Lung (tissue), 11 donors: ENCODE measurements at regions not wholly inside any gene's neighbourhood (a gene's known extent, or its start where the extent isn't known, plus 50 kb on each side); places are given as distances from the start of the nearest gene placed in this dataset.
A peak's percentile ranks its signal among the peaks of the same experiment; 100 is the strongest.

Source experiments
- ATAC-seq: fragments of 200-7000 bp; cut with Tn5 transposase; one replicate; pipeline ENCODE4 v1.9.1; 2020; ENCODE audit warnings: moderate number of reproducible peaks; ENCODE audit not compliant: insufficient read depth, low FRiP score
- DNase-seq, 3 donors: peaks; one replicate each; pipeline ENCODE4 v3.0.0-alpha.2; 2013 to 2017
- H3K27ac ChIP-seq, 2 donors: one replicate each; pipeline ENCODE4 v1.5.1; 2013; ENCODE audit warnings: mild to moderate bottlenecking in 2 of 2, moderate library complexity in 2 of 2, control low read depth in 1 of 2, inconsistent platforms in 1 of 2, low read depth in 1 of 2, low read length in 1 of 2
- H3K27me3 ChIP-seq, 3 donors: one replicate each; pipeline ENCODE4 v1.5.1; 2013; ENCODE audit warnings: low read length in 2 of 3; ENCODE audit not compliant: control insufficient read depth in 3 of 3, insufficient read depth in 3 of 3
- H3K36me3 ChIP-seq, 4 donors: one replicate each; pipeline ENCODE4 v1.5.1; 2013; ENCODE audit warnings: low read length in 4 of 4, mild to moderate bottlenecking in 1 of 4, moderate library complexity in 1 of 4; ENCODE audit not compliant: control insufficient read depth in 4 of 4, insufficient read depth in 4 of 4
- H3K4me1 ChIP-seq, 5 donors: one replicate each; pipeline ENCODE4 v1.5.1; 2013; ENCODE audit warnings: low read length in 5 of 5, mild to moderate bottlenecking in 2 of 5, moderate library complexity in 1 of 5; ENCODE audit not compliant: control insufficient read depth in 5 of 5, insufficient read depth in 5 of 5
- H3K4me3 ChIP-seq: one replicate; pipeline ENCODE4 v1.5.1; 2013; ENCODE audit warnings: mild to moderate bottlenecking, control low read depth, moderate library complexity
- H3K9ac ChIP-seq, 2 donors: one replicate each; pipeline ENCODE4 v1.5.1; 2013; ENCODE audit warnings: low read length in 2 of 2, control low read depth in 1 of 2; ENCODE audit not compliant: insufficient read depth in 1 of 2
- H3K9me3 ChIP-seq, 4 donors: one replicate each; pipeline ENCODE4 v1.5.1; 2013; ENCODE audit warnings: low read length in 3 of 4, mild to moderate bottlenecking in 1 of 4, moderate library complexity in 1 of 4; ENCODE audit not compliant: control insufficient read depth in 4 of 4, insufficient read depth in 3 of 4
- CTCF ChIP-seq: IDR thresholded peaks from 2 replicates; pipeline ENCODE4 v1.5.1; 2012; ENCODE audit warnings: mild to moderate bottlenecking; ENCODE audit errors: control extremely low read depth, extremely low read depth
- WGBS, 2 donors: extraction: QIAGEN DNeasy Blood & Tissue Kit; methylation state at CpG; one replicate each; pipeline ENCODE4 v1.1.7; 2013; 5-methylcytosine and 5-hydroxymethylcytosine counted together
- donor health status: control.
- donor health status: control.
- donor health status: Bipolar disorder and iron deficiency.
- donor health status: healthy.
- donor health status: DM: yes; HTN: yes; CAD: no.

DNA sequence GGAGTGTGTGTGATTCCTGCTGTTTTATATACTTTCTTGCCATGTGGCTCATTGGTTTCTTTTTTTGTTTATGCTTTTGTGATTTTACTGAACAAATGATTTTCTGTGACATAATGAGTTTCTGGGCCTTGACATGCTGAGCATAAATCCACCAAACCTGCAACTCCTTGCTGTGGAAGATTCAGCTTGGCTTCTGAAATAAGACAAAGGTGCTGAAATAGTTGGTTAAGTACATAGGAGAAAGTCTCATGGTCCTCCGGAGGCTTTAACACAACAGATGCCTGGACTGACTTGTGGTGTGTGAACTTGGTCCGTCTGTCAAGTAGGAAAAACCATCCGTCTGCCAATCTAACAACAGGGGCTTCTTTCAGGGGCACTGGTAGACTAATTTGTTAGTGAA lies 315.3 kb upstream of the CXCR4 start:
- Histone ChIP-seq H3K9me3 (no peaks in the 10 kb centered on the region), H3K4me1 (peaks cover 0 to 3% (median 0%) of the 10 kb centered on the region in 5 donors), H3K36me3 (no peaks in the 10 kb centered on the region), H3K9ac (no peak overlapping the region), H3K27me3 (no peaks in the 10 kb centered on the region), H3K27ac (no peak overlapping the region), H3K4me3 (no peak overlapping the region)
- whole genome bisulfite sequencing, 2 donors: 89 to 94% methylated on average over 3 of the region's 3 CpGs
- DNase-seq: no peak
- ATAC-seq: no peak
- TF ChIP-seq CTCF: no peak

GRCh38 chr2:136424112-136424511 lies 306.2 kb upstream of the CXCR4 start:
- Histone ChIP-seq H3K4me3 (no peak overlapping the region), H3K27ac (no peak overlapping the region), H3K9me3 (no peaks in the 10 kb centered on the region), H3K9ac (no peak overlapping the region), H3K36me3 (no peaks in the 10 kb centered on the region), H3K27me3 (peaks cover 0 to 14% (median 11%) of the 10 kb centered on the region in 3 donors), H3K4me1 (peaks cover 0 to 3% (median 0%) of the 10 kb centered on the region in 5 donors)
- ATAC-seq (no peak), DNase-seq (no peak)
- 62 to 63% methylated on average over 7 of the region's 7 CpGs for WGBS, 2 donors
- TF ChIP-seq CTCF: no peak

DNA sequence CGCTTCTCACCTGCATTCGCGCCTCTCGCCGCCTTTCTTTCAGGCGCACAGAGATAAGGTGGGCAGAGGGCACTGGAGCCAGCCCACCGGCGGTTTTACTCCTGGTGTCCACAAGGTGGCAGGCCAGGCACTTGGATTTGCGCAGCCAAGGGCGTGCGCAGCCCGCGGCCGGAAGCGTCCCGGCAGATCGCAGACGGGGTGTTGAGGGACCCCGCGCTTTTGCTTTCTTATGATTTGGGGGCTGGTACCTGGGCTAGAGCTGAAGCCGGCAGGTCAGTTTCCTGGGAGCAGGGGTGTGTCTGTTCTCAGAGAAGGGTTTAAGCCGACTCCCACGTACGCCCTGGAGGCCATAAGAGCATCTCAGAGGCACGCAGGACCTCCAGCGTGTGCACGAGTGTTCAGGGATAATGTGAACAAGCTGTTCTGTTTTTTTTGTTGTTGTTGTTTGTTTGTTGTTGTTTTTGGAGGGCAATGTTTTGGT lies 305.6 kb upstream of the CXCR4 start:
- DNase-seq (peak; percentile 73 to 81 (median 77)), ATAC-seq (peak; percentile 84)
- Histone ChIP-seq H3K36me3 (no peaks in the 10 kb centered on the region), H3K9me3 (no peaks in the 10 kb centered on the region), H3K27ac (no peak overlapping the region), H3K9ac (no peak overlapping the region), H3K4me1 (peaks cover 0 to 3% (median 0%) of the 10 kb centered on the region in 5 donors), H3K27me3 (peaks cover 0 to 14% (median 11%) of the 10 kb centered on the region in 3 donors), H3K4me3 (peak overlapping the region; percentile 29)
- 2 to 4% methylated on average over 27 of the region's 27 CpGs for WGBS, 2 donors
- TF ChIP-seq CTCF: peak; percentile 62

DNA sequence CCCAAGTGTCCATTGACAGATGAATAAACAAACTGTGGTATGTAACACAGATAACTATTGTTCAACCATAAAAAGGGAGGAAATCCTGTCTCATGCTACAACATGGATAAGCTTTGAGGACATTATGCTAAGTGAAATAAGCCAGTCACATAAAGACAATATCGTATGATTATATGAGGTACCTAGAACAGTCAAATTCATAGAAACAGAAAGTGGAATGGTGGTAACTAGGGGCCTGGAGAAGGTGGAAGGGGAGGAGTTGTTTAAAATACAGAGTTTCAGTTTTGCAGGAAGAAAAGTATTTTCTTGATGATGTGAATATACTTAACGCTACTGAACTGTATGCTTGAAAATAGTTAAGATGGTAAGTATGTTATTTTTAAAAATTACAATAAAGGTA lies 304.6 kb upstream of the CXCR4 start:
- 56 to 72% methylated on average over 2 of the region's 2 CpGs for WGBS, 2 donors

More for the DNA sequence above, 304.6 kb upstream of the CXCR4 start:
- peaks cover 0 to 14% (median 11%) of the 10 kb centered on the region in 3 donors for H3K27me3 ChIP-seq
- no peak overlapping the region for H3K27ac ChIP-seq
- no peak for ATAC-seq
- TF ChIP-seq CTCF: no peak
- H3K4me3 ChIP-seq: no peak overlapping the region
- peaks cover 0 to 3% (median 0%) of the 10 kb centered on the region in 5 donors for H3K4me1 ChIP-seq
- H3K36me3 ChIP-seq: no peaks in the 10 kb centered on the region
- H3K9ac ChIP-seq: no peak overlapping the region
- DNase-seq: peak in 1 of 3 donors; percentile 22
- H3K9me3 ChIP-seq: no peaks in the 10 kb centered on the region
